HepG2 (cell line): ENCODE measurements at regions not wholly inside any gene's neighbourhood (a gene's known extent, or its start where the extent isn't known, plus 50 kb on each side); places are given as distances from the start of the nearest gene placed in this dataset.

Experiments used
- ATAC-seq: fragments of 200-7000 bp; cut with Tn5 transposase; 3 replicates; pipeline ENCODE4 v1.9.1; 2020; ENCODE audit warnings: mild to moderate bottlenecking, moderate library complexity
- BruUV-seq: library from RNA; stranded (reverse); fragments of 400-500 nt; replicated peaks from 2 replicates; lab custom pipeline; 2021; lab: Mats Ljungman, UMichigan
- CTCF ChIA-PET: fragments of 300-600 bp; formaldehyde crosslinking; extraction: SDS; loops from one replicate; lab custom pipeline; 2021; ENCODE audit warnings: low total read pairs, inconsistent platforms, low intra/inter-chr PET ratio; lab: Yijun Ruan, JAX
- POLR2A ChIA-PET: fragments of 350-600 bp; sonication (Branson Sonifier 250); formaldehyde crosslinking; loops from one replicate; lab custom pipeline; 2020; ENCODE audit warnings: antibody characterized with exemption, inconsistent platforms; lab: Yijun Ruan, JAX
- DNase-seq: peaks from one replicate; pipeline ENCODE4 v3.0.0-alpha.2; 2015; ENCODE audit warnings: low spot score
- FAIRE-seq: peaks from 3 replicates; lab custom pipeline; 2011; peaks lifted over from hg19 to GRCh38; lab: Jason Lieb, UNC
- H2AFZ ChIP-seq: one replicate; pipeline ENCODE4 v1.6.1; 2011; ENCODE audit warnings: low read length, inconsistent platforms
- H3K27ac ChIP-seq: fragments of 300-600 bp; 3 replicates; pipeline ENCODE4 v1.8.0; 2011; ENCODE audit warnings: mixed run types, mild to moderate bottlenecking, mixed read lengths, low read length, inconsistent platforms; ENCODE audit not compliant: insufficient read depth; ENCODE audit errors: extremely low read length
- H3K27me3 ChIP-seq, 2 experiments: fragments of 200-600 bp in 1 of 2; 2 replicates in 1 of 2; 3 replicates in 1 of 2; pipeline versions ENCODE4 v1.6.0 to v1.8.0; 2011; ENCODE audit warnings: low read length in 2 of 2, mild to moderate bottlenecking in 2 of 2, moderate library complexity in 2 of 2, inconsistent platforms in 1 of 2; ENCODE audit not compliant: insufficient read depth in 2 of 2, control insufficient read depth in 1 of 2
- H3K36me3 ChIP-seq, 2 experiments: fragments of 200-600 bp in 1 of 2; replicated peaks in 1 of 2; 2 replicates in 1 of 2; 3 replicates in 1 of 2; pipeline versions ENCODE4 v1.5.1 to v1.8.0; 2011; ENCODE audit warnings: low read length in 2 of 2, inconsistent platforms in 1 of 2; ENCODE audit not compliant: insufficient read depth in 2 of 2, control insufficient read depth in 1 of 2
- H3K4me1 ChIP-seq: 2 replicates; pipeline ENCODE4 v1.5.1; 2012; ENCODE audit warnings: low read length, inconsistent platforms; ENCODE audit not compliant: insufficient read depth
- H3K4me2 ChIP-seq: 2 replicates; pipeline ENCODE4 v1.6.0; 2011; ENCODE audit warnings: low read depth, low read length, inconsistent platforms
- H3K4me3 ChIP-seq, 3 experiments: fragments of 200-600 bp in 1 of 3; sonication (generic), shearing (Covaris generic) in 1 of 3; replicated peaks in 1 of 3; 2 replicates each; pipeline ENCODE4 v1.5.1; 2011 to 2016; ENCODE audit warnings: low read length in 3 of 3, inconsistent platforms in 2 of 3, low read depth in 2 of 3, mild to moderate bottlenecking in 2 of 3, control low read depth in 1 of 3, mixed read lengths in 1 of 3; ENCODE audit not compliant: insufficient read depth in 1 of 3
- H3K79me2 ChIP-seq: one replicate; pipeline ENCODE4 v1.6.1; 2011; ENCODE audit warnings: low read length, inconsistent platforms; ENCODE audit not compliant: insufficient read depth
- H3K9ac ChIP-seq: 2 replicates; pipeline ENCODE4 v1.6.0; 2011; ENCODE audit warnings: mild to moderate bottlenecking, low read depth, low read length, inconsistent platforms; ENCODE audit not compliant: insufficient read depth
- H3K9me3 ChIP-seq: 2 replicates; pipeline ENCODE4 v1.5.1; 2012; ENCODE audit warnings: mild to moderate bottlenecking, low read length
- H4K20me1 ChIP-seq: 2 replicates; pipeline ENCODE4 v1.6.0; 2011; ENCODE audit warnings: inconsistent platforms, mild to moderate bottlenecking, low read length, moderate library complexity; ENCODE audit not compliant: insufficient read depth
- ARNTL ChIP-seq: sonication (generic); formaldehyde crosslinking; IDR thresholded peaks from 2 replicates; pipeline ENCODE4 v1.4.0; 2020; ENCODE audit warnings: mild to moderate bottlenecking, missing genetic modification reagents
- CEBPB ChIP-seq: IDR thresholded peaks from 2 replicates; pipeline ENCODE4 v1.6.1; 2011; ENCODE audit warnings: low read depth, low read length, improper control_type of control experiment, borderline replicate concordance
- ELF3 ChIP-seq: IDR thresholded peaks from 2 replicates; pipeline ENCODE4 v1.6.1; 2016; ENCODE audit warnings: missing genetic modification reagents, missing compliant biosample characterization
- NONO ChIP-seq, 2 experiments: fragments of 450-650 bp in 1 of 2; sonication (generic) in 1 of 2; formaldehyde crosslinking in 1 of 2; IDR thresholded peaks in 1 of 2; conservative IDR thresholded peaks in 1 of 2; 2 replicates each; pipeline versions ENCODE4 v1.6.1 to v1.8.0; 2017 to 2022; ENCODE audit warnings: mild to moderate bottlenecking in 1 of 2, missing genetic modification reagents in 1 of 2, moderate library complexity in 1 of 2
- SRSF4 ChIP-seq: fragments of 200-400 bp; formaldehyde crosslinking; IDR thresholded peaks from one replicate; pipeline ENCODE4 v1.6.1; 2018; ENCODE audit warnings: mild to moderate bottlenecking, low read depth, low read length, moderate library complexity; ENCODE audit not compliant: poor library complexity, severe bottlenecking
- SRY ChIP-seq: sonication (generic); formaldehyde crosslinking; IDR thresholded peaks from 2 replicates; pipeline ENCODE4 v1.8.0; 2022; ENCODE audit warnings: mild to moderate bottlenecking, missing genetic modification reagents
- TCF12 ChIP-seq, 2 experiments: fragments of 450-650 bp in 1 of 2; sonication (generic) in 1 of 2; formaldehyde crosslinking in 1 of 2; IDR thresholded peaks; 2 replicates each; pipeline versions ENCODE4 v1.6.1 to v1.8.0; 2017 to 2022; ENCODE audit warnings: antibody characterized with exemption in 1 of 2, mild to moderate bottlenecking in 1 of 2, missing genetic modification reagents in 1 of 2, moderate library complexity in 1 of 2
- ZFP36L1 ChIP-seq: sonication (generic); formaldehyde crosslinking; IDR thresholded peaks from 2 replicates; pipeline ENCODE4 v1.8.0; 2022; ENCODE audit warnings: mild to moderate bottlenecking, missing genetic modification reagents, moderate library complexity
- ZNF143 ChIP-seq: sonication (generic); formaldehyde crosslinking; IDR thresholded peaks from 2 replicates; pipeline ENCODE4 v1.4.0; 2020; ENCODE audit warnings: missing genetic modification reagents
- WGBS: methylation state at CpG from one replicate; pipeline ENCODE4 v1.1.6; 2017; ENCODE audit warnings: low lambda C conversion rate; 5-methylcytosine and 5-hydroxymethylcytosine counted together
- in situ Hi-C: cut with HindIII; loops from 2 replicates; pipeline ENCODE4 v1.10.0; 2017; ENCODE audit warnings: low pct_unique_long_range_greater_than_20kb; ENCODE audit not compliant: extremely low pct_ligation_motif_present
- intact Hi-C: fragments of 100-400 bp; cut with micrococcal nuclease; formaldehyde crosslinking; loops from one replicate; pipeline ENCODE4 v1.10.0; 2022; ENCODE audit not compliant: unreplicated experiment
- TF ChIP-seq, protein P1 (sequence below): sonication (generic); formaldehyde crosslinking; IDR thresholded peaks from 2 replicates; pipeline ENCODE4 v1.8.0; 2022; ENCODE audit warnings: mild to moderate bottlenecking, missing genetic modification reagents, moderate library complexity
- TF ChIP-seq, protein P2 (sequence below): sonication (generic); formaldehyde crosslinking; IDR thresholded peaks from 2 replicates; pipeline ENCODE4 v1.4.0; 2020; ENCODE audit warnings: missing genetic modification reagents, borderline replicate concordance

DNA sequence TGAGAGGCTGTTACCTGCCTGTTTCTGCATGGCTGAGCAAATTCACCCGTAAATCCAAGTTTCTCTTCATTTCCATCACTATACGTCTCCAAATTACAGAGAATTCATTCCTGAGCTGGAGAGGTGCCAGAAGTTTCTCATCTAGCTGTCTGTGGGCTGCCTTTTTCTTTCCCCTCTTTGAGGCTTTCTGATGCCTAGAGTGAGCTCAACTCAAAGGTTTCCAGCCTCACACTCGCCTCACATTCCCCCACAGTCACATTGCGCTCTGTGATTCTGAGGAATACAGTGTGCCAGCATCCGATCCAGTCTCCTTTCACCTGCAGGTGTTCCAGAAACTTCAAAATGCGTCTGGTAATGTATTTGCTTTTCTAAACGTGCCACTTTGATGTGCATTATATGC is 267.2 kb downstream of the MFSD1 start, which contains the start of gene IQCJ:
Gene IQCJ (plus strand): TSS at position 229 of the 400 bp plus-strand sequence.
- ATAC-seq (no peak), DNase-seq (no peak), FAIRE-seq (no peak)
- no peak within 1 kb of the TSS for H2AFZ ChIP-seq
- H3K9me3 ChIP-seq: no peaks in the 10 kb centered on the region
- 14% methylated on average over 7 of the region's 7 CpGs for WGBS
- no peak within 1 kb of the TSS for H3K4me2 ChIP-seq
- POLR2A ChIA-PET: no interaction called here
- H4K20me1 ChIP-seq: no peaks in the 10 kb centered on the region
- H3K79me2 ChIP-seq: no peaks in the 10 kb centered on the region
- no peak within 1 kb of the TSS for H3K9ac ChIP-seq
- no peak within 1 kb of the TSS for H3K27ac ChIP-seq
- H3K4me1 ChIP-seq: no peaks in the 10 kb centered on the region
- no TSS peak for BruUV-seq
- intact Hi-C loops: no loop called here
- no peaks in the 10 kb centered on the region for H3K27me3 ChIP-seq
- CTCF ChIA-PET: no interaction called here
- in situ Hi-C loops: no loop called here
- TF ChIP-seq ELF3 (CRISPR knock-in tag) (no peak), ARNTL (CRISPR knock-in tag) (no peak), CEBPB (no peak), NONO (IDR thresholded peaks at IDR 0.05) (no peak), NONO (CRISPR knock-in tag; conservative IDR thresholded peaks at IDR 0.05) (no peak)
- TF ChIP-seq, protein P1, sequence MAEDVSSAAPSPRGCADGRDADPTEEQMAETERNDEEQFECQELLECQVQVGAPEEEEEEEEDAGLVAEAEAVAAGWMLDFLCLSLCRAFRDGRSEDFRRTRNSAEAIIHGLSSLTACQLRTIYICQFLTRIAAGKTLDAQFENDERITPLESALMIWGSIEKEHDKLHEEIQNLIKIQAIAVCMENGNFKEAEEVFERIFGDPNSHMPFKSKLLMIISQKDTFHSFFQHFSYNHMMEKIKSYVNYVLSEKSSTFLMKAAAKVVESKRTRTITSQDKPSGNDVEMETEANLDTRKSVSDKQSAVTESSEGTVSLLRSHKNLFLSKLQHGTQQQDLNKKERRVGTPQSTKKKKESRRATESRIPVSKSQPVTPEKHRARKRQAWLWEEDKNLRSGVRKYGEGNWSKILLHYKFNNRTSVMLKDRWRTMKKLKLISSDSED (CRISPR knock-in tag): no peak
- no peak within 1 kb of the TSS for H3K4me3 ChIP-seq
- no peaks in the 10 kb centered on the region for H3K36me3 ChIP-seq

DNA sequence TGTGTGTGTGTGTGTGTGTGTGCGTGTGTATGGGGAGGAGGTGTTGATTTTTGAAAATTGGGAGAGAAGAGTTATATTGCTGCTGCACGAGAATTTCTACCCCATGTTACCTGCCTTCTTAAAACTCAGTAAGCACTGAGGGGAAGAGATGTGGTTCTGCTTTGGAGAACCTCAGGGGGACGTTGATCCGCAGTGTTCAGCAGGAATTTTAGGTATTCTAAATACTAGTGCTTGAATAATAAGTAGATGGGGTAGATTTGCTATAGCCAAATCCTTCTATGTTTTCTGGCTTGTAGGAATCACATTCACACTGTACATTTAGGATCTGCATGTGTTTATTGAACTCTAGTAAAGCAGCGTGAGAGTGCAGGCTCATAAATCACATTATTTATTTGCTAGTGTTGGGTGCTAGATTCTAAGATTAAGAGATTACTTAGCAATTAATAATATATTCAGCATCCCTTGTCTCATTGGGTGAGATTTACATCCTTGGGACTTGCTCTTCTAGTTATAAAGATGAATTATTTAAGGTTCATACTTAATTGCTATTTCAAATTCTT is 268.1 kb downstream of the MFSD1 start:
- 3% methylated on average over 5 of the region's 5 CpGs for WGBS
- H3K4me2 ChIP-seq: no peak overlapping the region
- no peak for ATAC-seq
- ChIA-PET POLR2A (no interaction called here), CTCF (no interaction called here)
- no peak for FAIRE-seq
- no peaks in the 10 kb centered on the region for H3K79me2 ChIP-seq
- H3K9ac ChIP-seq: no peak overlapping the region
- no peak for DNase-seq
- H3K36me3 ChIP-seq: no peaks in the 10 kb centered on the region
- no TSS peak for BruUV-seq
- in situ Hi-C loops: no loop called here
- H3K4me1 ChIP-seq: no peaks in the 10 kb centered on the region
- H2AFZ ChIP-seq: no peak overlapping the region
- intact Hi-C loops: no loop called here
- H3K27me3 ChIP-seq: no peaks in the 10 kb centered on the region
- no peaks in the 10 kb centered on the region for H4K20me1 ChIP-seq
- H3K27ac ChIP-seq: no peak overlapping the region
- H3K9me3 ChIP-seq: no peaks in the 10 kb centered on the region
- H3K4me3 ChIP-seq: no peak overlapping the region
- TF ChIP-seq SRSF4 (no peak), TCF12 (IDR thresholded peaks at IDR 0.05) (no peak), TCF12 (CRISPR knock-in tag; IDR thresholded peaks at IDR 0.05) (no peak), SRY (CRISPR knock-in tag) (no peak), ZNF143 (CRISPR knock-in tag) (no peak), ZFP36L1 (CRISPR knock-in tag) (no peak)
- TF ChIP-seq, protein P2, sequence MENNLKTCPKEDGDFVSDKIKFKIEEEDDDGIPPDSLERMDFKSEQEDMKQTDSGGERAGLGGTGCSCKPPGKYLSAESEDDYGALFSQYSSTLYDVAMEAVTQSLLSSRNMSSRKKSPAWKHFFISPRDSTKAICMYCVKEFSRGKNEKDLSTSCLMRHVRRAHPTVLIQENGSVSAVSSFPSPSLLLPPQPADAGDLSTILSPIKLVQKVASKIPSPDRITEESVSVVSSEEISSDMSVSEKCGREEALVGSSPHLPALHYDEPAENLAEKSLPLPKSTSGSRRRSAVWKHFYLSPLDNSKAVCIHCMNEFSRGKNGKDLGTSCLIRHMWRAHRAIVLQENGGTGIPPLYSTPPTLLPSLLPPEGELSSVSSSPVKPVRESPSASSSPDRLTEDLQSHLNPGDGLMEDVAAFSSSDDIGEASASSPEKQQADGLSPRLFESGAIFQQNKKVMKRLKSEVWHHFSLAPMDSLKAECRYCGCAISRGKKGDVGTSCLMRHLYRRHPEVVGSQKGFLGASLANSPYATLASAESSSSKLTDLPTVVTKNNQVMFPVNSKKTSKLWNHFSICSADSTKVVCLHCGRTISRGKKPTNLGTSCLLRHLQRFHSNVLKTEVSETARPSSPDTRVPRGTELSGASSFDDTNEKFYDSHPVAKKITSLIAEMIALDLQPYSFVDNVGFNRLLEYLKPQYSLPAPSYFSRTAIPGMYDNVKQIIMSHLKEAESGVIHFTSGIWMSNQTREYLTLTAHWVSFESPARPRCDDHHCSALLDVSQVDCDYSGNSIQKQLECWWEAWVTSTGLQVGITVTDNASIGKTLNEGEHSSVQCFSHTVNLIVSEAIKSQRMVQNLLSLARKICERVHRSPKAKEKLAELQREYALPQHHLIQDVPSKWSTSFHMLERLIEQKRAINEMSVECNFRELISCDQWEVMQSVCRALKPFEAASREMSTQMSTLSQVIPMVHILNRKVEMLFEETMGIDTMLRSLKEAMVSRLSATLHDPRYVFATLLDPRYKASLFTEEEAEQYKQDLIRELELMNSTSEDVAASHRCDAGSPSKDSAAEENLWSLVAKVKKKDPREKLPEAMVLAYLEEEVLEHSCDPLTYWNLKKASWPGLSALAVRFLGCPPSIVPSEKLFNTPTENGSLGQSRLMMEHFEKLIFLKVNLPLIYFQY (CRISPR knock-in tag): no peak
